Effector memory CD8-positive, alpha-beta T cell (primary cell): ENCODE measurements at regions not wholly inside any gene's neighbourhood (a gene's known extent, or its start where the extent isn't known, plus 50 kb on each side); places are given as distances from the start of the nearest gene placed in this dataset.

Source experiments
- ATAC-seq: fragments of 150-1000 bp; cut with Tn5 transposase; replicated peaks from 2 replicates; pipeline ENCODE4 v1.10.0; 2021; ENCODE audit warnings: mild to moderate bottlenecking, moderate library complexity
- DNase-seq, 3 experiments: peaks; one replicate each; pipeline ENCODE4 v3.0.0; 2021
- H3K27ac Mint-ChIP-seq, 2 donors: one replicate each; pipeline ENCODE4 v1.8.0; 2022; ENCODE audit warnings: mild to moderate bottlenecking in 2 of 2, mixed read lengths in 2 of 2, moderate library complexity in 2 of 2
- H3K27me3 Mint-ChIP-seq, 2 donors: one replicate each; pipeline ENCODE4 v1.8.0; 2022; ENCODE audit warnings: mixed read lengths in 2 of 2
- H3K36me3 Mint-ChIP-seq: one replicate; pipeline ENCODE4 v1.8.0; 2022; ENCODE audit warnings: mild to moderate bottlenecking, moderate library complexity, mixed read lengths; ENCODE audit not compliant: insufficient read depth
- H3K4me1 Mint-ChIP-seq, 2 donors: one replicate each; pipeline ENCODE4 v1.8.0; 2022; ENCODE audit warnings: low read depth in 2 of 2, mixed read lengths in 2 of 2
- H3K4me3 Mint-ChIP-seq, 2 donors: one replicate each; pipeline ENCODE4 v1.8.0; 2022; ENCODE audit warnings: mild to moderate bottlenecking in 2 of 2, mixed read lengths in 2 of 2, moderate library complexity in 2 of 2
- H3K9me3 Mint-ChIP-seq, 2 donors: one replicate each; pipeline ENCODE4 v1.8.0; 2022; ENCODE audit warnings: mixed read lengths in 2 of 2

DNA sequence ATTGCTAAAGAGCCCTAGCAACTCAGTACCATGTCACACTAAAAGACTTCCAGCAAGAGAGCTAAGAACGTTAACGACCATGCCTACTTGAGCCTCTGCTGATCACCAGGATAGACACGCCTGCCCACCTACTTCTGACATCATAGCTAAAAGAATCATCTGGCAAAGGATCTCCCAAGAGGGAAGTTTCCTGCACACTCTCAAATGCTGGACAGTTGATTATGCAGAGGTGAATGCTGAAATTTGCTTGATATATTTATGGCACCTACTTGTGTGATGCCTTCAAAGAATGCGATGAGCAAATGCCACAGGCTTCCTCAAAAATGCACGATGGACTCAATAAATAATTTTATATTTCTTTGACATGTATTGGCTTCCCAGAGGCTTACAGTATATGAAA is 113.6 kb downstream of the GALC start:
- Mint-ChIP-seq H3K4me1 (no peaks in the 10 kb centered on the region), H3K27ac (no peak overlapping the region), H3K9me3 (no peaks in the 10 kb centered on the region), H3K27me3 (peaks cover 25 to 58% of the 10 kb centered on the region in 2 donors), H3K4me3 (no peak overlapping the region), H3K36me3 (no peaks in the 10 kb centered on the region)
- DNase-seq (no peak), ATAC-seq (no peak)

DNA sequence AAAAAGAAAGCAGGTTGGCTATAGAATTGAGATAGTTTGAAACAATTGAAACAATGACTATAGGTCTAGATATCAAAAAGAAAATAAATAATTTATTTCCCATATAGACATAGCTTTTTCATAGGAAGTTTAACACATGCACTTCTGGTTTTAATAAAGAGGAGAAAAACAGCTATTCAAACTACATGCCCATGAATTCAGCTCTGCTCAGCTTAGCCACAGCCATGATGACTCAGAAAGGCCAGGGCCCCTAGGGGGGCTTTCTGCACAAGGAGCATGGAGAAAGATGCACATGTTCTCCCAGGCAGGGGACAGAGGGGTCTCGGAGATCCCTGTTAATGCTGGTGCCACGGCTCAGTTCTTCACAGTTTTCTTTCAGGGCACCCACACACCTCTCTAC is 114.0 kb downstream of the GALC start:
- H3K9me3 Mint-ChIP-seq = no peaks in the 10 kb centered on the region
- no peaks in the 10 kb centered on the region for H3K4me1 Mint-ChIP-seq
- no peak for DNase-seq
- no peak for ATAC-seq
- H3K27me3 Mint-ChIP-seq = peaks cover 25 to 61% of the 10 kb centered on the region in 2 donors
- H3K27ac Mint-ChIP-seq = no peak overlapping the region
- H3K4me3 Mint-ChIP-seq = no peak overlapping the region
- no peaks in the 10 kb centered on the region for H3K36me3 Mint-ChIP-seq

DNA sequence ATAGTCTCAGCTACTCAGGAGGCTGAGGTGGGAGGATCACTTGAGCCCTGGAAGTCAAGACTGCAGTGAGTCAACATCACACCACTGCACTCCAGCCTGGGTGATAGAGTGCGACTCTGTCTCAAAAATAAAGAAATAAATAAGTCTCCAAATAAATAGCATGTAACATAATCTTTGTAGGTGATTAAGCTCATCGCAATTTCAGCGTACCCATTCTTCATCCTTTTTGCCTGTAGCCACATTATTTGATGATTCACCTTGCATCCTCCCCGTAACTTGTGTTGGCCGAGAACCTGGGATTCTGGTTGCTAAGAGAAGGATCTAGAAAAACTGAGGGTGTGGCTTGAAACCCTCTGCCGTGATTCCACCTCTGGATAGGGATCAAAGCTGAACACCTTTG is 115.1 kb downstream of the GALC start:
- ATAC-seq (no peak), DNase-seq (no peak)
- Mint-ChIP-seq H3K4me3 (no peak overlapping the region), H3K9me3 (no peaks in the 10 kb centered on the region), H3K27ac (no peak overlapping the region), H3K4me1 (no peaks in the 10 kb centered on the region), H3K27me3 (peaks cover 25 to 57% of the 10 kb centered on the region in 2 donors), H3K36me3 (no peaks in the 10 kb centered on the region)

DNA sequence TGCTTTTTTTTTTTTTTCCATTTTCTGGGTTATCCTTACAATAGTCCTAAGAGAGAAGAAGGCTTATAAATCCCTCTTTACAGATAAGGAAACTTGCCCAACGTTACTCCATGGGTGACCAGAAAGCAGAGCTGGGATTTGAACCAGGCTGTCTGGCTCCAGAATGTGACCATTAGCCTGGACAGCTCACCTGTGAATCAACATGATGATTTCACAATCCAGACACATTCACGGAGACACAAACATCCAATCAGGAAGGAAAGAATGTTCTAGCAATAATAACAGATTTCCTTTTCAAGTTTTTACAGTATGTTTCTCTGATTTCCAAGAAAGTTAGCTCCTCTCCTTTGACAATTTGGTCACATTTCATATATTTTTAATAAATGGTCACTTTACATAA is 118.3 kb downstream of the GALC start:
- ATAC-seq = no peak
- no peaks in the 10 kb centered on the region for H3K4me1 Mint-ChIP-seq
- no peak for DNase-seq
- no peaks in the 10 kb centered on the region for H3K9me3 Mint-ChIP-seq
- no peak overlapping the region for H3K4me3 Mint-ChIP-seq
- H3K27ac Mint-ChIP-seq = no peak overlapping the region
- H3K27me3 Mint-ChIP-seq = peaks cover 14 to 52% of the 10 kb centered on the region in 2 donors
- H3K36me3 Mint-ChIP-seq = no peaks in the 10 kb centered on the region

DNA sequence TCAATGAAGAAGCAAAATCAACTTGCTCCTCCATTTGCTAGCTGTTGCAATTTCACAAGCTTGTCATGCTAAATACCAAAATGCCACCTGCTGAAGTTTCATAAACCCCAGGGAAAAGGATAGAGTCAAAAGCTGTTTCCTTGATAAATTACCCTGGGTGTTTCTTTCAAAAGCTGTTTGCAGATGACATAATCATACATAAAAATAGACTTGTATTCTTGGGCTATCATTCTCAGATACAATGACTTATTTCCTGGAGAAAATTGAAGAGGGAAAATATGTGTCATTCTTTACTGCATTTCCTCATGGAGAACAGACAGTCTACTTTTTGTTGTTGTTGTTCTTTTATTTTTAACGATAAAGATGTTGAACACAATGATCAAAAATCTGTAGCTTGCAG is 119.2 kb downstream of the GALC start:
- DNase-seq (no peak), ATAC-seq (no peak)
- no peak overlapping the region for H3K4me3 Mint-ChIP-seq
- H3K36me3 Mint-ChIP-seq = no peaks in the 10 kb centered on the region
- no peaks in the 10 kb centered on the region for H3K4me1 Mint-ChIP-seq
- H3K27me3 Mint-ChIP-seq = peaks cover 10 to 52% of the 10 kb centered on the region in 2 donors
- H3K27ac Mint-ChIP-seq = no peak overlapping the region
- no peaks in the 10 kb centered on the region for H3K9me3 Mint-ChIP-seq

DNA sequence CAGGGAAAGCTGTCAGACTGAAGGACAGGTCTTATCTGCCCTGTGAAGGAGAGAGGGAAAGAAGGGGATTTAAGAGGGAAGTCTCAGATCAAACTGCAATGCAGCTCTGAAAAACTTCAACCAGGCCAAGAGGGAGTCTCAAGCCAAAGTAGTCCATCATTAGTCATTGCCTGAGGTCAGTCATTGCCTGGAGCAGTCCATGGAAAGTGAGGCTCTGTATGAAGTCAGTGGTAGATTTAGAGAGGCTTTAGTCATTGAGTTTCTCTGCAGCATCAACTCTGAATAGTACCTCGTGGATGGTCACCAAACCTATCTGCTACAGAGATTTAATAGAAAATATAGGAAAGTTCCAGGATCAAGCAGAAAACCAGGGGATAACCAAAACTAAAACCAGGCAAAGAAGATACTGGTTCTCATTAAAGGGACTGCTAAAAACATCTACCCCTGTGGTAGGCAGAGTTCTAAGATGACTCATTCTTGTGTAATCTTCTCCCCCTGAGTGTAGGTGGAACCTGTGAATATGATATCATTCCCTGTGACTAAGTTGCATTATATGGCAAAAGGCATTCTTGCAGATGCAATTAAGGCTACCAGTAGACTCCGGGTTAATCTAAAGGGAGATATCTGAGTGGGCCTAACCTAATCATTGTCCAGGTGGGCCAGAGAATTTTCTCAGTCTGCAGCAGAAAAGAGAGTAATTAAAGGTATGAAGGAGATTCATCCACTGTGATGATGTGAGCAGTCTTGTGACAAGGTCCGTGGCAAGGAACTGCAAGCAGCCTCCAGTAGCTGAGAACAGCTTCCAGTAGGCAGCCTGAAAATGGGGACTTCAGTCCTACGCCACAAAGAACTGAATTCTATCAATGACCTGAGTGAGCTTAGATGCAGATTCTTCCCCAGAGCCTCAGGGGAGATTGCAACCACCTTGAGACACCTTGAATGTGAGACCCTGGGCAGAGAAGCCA is 123.1 kb downstream of the GALC start:
- no peak for DNase-seq

DNA sequence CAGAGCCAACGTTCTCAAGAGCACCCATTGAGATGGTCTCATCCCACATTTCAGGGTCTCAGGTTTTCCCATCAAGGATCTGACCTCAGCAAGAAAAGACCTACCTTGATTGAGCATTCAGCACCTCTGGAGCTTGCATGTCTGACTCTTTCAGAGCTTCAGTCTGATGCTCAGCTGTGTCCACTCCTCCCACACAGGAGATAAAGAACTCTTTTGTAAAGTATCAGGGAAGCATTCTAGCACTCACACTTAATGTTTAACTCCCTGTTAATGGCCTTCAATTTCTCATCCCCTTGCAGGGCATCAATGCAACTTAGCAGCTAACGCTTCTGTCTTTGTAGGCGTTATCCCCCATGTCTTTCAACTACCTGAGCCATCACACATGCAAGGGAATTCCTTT is 124.1 kb downstream of the GALC start:
- no peak overlapping the region for H3K4me3 Mint-ChIP-seq
- H3K36me3 Mint-ChIP-seq = no peaks in the 10 kb centered on the region
- DNase-seq (no peak), ATAC-seq (no peak)
- no peaks in the 10 kb centered on the region for H3K9me3 Mint-ChIP-seq
- no peaks in the 10 kb centered on the region for H3K4me1 Mint-ChIP-seq
- H3K27ac Mint-ChIP-seq = no peak overlapping the region
- H3K27me3 Mint-ChIP-seq = peaks cover 18 to 26% of the 10 kb centered on the region in 2 donors

More for the DNA sequence above, 123.1 kb downstream of the GALC start:
- no peaks in the 10 kb centered on the region for H3K9me3 Mint-ChIP-seq
- H3K27ac Mint-ChIP-seq = no peak overlapping the region
- no peak for ATAC-seq
- peaks cover 18 to 33% of the 10 kb centered on the region in 2 donors for H3K27me3 Mint-ChIP-seq
- H3K4me1 Mint-ChIP-seq = no peaks in the 10 kb centered on the region
- no peaks in the 10 kb centered on the region for H3K36me3 Mint-ChIP-seq
- no peak overlapping the region for H3K4me3 Mint-ChIP-seq

DNA sequence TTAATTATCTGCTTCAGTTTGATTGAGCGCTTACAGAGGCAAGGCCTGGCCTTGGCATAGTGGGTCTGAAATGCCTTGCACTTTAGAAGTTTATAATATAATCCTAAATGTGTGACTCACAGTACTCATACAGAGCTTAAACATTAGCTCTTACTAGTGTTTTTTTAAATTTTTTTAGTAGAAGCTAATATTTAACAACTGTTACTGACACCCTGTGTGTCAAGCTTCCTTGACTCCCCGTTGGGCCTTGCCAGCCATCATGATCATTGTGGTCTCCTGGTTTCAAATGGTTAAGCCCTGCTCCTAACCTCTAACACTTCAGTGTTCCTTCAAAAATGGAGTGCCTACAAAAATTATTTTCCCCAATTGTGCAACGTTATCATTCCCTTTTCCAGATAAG is 126.9 kb downstream of the GALC start:
- no peak overlapping the region for H3K27ac Mint-ChIP-seq
- H3K9me3 Mint-ChIP-seq = no peaks in the 10 kb centered on the region
- H3K4me3 Mint-ChIP-seq = no peak overlapping the region
- DNase-seq (no peak), ATAC-seq (no peak)
- H3K27me3 Mint-ChIP-seq = peaks cover 8 to 15% of the 10 kb centered on the region in 2 donors
- no peaks in the 10 kb centered on the region for H3K4me1 Mint-ChIP-seq
- H3K36me3 Mint-ChIP-seq = no peaks in the 10 kb centered on the region

DNA sequence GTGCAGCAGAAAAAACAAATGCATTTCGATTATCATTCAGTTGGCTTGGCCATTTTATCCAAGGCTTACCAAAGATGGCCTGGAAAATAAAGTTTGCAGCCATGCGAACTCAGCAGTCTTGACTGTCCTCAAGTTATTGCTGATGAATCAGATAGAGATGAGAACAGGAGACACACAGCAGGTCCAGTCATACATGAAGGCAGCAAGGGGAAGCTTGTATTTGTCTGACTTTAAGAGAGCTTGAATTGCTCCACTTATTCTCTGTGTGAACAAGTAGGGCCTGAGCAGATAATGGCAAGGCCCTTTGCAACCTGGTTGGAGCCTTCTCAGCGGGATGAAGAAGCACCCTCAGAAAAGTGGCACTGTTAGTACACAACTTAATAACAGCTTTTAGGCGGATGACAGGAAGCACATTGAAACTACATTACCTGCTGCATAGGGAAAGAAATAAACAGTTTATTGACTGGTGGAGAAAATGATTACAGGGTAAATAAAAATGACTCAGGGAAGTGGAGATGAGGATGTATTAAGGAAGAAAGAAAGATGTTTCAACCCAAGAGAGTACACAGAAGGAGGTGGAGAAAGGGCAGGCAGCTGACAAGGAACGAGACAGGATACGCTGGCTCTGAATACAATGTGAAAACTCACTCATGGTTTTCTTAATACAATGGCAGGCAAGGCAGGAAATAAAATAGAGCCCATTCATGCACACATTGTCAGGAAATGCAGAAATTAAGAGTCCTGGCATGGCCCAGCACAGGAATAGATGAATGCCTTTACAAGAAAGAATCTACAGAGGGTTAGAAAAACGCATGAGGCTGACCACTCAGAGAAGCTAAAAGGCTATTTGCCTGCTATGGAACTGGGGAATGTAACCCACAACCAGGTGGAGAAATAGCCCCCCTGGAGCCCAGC is 128.4 kb downstream of the GALC start:
- Mint-ChIP-seq H3K27me3 (peaks cover 5 to 8% of the 10 kb centered on the region in 2 donors), H3K9me3 (no peaks in the 10 kb centered on the region), H3K4me3 (no peak overlapping the region), H3K27ac (no peak overlapping the region), H3K36me3 (no peaks in the 10 kb centered on the region), H3K4me1 (no peaks in the 10 kb centered on the region)
- ATAC-seq (no peak), DNase-seq (no peak)

DNA sequence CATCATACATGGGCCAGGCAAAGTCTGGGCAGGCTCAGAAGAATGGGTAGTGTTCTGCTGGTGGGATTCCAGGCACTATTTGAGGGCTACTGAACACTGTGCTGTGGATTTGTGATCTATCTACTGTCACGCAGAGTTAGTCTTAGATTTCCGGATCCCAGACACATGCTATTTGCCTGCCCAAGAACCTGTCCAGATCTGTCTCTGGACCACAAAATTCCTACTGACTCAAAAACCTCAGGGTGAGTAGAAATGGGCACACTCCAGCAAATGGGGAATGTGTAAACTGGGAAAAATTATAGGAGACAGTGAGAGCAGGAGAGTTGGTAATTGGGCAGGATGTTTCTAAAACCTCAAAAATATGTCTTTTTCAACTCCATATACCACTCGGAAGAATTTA is 129.9 kb downstream of the GALC start:
- no peaks in the 10 kb centered on the region for H3K9me3 Mint-ChIP-seq
- no peak overlapping the region for H3K27ac Mint-ChIP-seq
- ATAC-seq (no peak), DNase-seq (no peak)
- H3K4me1 Mint-ChIP-seq = no peaks in the 10 kb centered on the region
- H3K27me3 Mint-ChIP-seq = peaks cover 0 to 1% of the 10 kb centered on the region in 2 donors
- H3K36me3 Mint-ChIP-seq = no peaks in the 10 kb centered on the region
- no peak overlapping the region for H3K4me3 Mint-ChIP-seq

DNA sequence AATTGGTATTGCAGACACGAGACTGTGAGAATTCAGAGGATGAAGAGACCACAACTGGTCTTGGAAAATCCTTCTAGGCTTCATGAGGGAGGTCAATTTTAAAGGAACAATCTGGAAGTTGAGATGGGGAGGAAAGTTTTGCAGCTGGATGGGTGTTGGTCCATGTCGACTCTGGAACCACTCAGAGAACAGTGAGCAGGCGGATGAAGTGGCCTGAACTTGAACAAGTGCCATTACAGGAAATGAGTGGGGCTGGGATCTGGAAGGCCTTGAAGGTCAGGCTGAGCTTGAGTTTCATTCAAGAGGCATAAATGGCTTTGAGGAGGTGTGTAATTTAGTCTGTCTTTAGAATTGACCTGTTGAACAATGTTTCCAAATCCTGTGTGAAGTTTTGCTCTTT is 140.9 kb downstream of the GALC start:
- no peak overlapping the region for H3K27ac Mint-ChIP-seq
- H3K27me3 Mint-ChIP-seq = peaks cover 15 to 33% of the 10 kb centered on the region in 2 donors
- ATAC-seq = no peak
- no peaks in the 10 kb centered on the region for H3K4me1 Mint-ChIP-seq
- H3K4me3 Mint-ChIP-seq = no peak overlapping the region
- H3K36me3 Mint-ChIP-seq = no peaks in the 10 kb centered on the region
- no peak for DNase-seq
- H3K9me3 Mint-ChIP-seq = no peaks in the 10 kb centered on the region

DNA sequence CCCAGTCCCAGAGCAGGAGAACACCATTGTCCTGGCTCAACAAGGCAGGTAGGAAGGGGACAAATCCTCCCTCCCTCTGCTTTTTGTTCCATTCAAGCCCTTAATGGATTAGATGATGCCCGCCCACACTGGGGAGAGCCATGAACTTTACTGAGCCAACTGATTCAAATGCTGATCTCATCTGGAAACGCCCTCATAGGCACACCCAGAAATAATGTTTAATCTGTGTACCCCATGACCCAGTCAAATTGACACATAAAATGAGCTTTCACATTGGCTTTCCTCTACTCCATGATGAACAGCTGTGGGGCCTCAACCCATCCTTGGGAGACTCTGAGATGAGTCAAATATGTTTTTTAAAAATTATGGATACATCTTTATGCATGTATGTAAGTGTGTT is 141.8 kb downstream of the GALC start:
- no peak for DNase-seq
- ATAC-seq = no peak
- Mint-ChIP-seq H3K27me3 (peaks cover 16 to 30% of the 10 kb centered on the region in 2 donors), H3K27ac (no peak overlapping the region), H3K36me3 (no peaks in the 10 kb centered on the region), H3K9me3 (no peaks in the 10 kb centered on the region), H3K4me1 (no peaks in the 10 kb centered on the region), H3K4me3 (no peak overlapping the region)

DNA sequence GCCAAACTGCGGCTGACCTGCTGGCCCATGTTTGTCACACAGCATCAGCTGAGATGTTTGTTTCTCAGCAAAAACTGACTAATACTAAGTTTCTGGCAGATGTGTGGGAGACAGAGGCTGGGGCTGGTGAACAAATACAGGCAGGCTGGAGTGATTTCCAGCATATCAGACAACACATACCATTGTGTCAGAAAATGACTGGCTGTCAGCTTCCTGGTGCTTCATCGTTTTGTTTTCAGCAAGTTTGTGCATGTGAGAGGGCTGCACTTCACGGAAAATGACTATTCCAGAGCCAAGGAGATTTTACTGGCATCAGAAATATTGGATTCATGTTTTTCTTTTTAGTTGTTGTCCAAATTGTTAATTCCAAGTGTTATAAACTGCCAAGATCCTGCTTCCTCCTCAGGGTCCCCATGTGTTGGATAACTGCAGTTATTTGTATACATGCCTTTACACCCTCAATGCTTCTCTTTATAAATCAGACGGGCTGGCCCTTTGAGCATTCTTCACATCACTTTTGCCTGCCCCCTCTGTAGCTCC is 145.7 kb downstream of the GALC start:
- H3K9me3 Mint-ChIP-seq = no peaks in the 10 kb centered on the region
- H3K4me3 Mint-ChIP-seq = no peak overlapping the region
- ATAC-seq (no peak), DNase-seq (no peak)
- H3K36me3 Mint-ChIP-seq = no peaks in the 10 kb centered on the region
- H3K27ac Mint-ChIP-seq = no peak overlapping the region
- H3K4me1 Mint-ChIP-seq = no peaks in the 10 kb centered on the region
- peaks cover 24% of the 10 kb centered on the region in 2 donors for H3K27me3 Mint-ChIP-seq
